SU-DHL-6 (cell line): ENCODE measurements at regions not wholly inside any gene's neighbourhood (a gene's known extent, or its start where the extent isn't known, plus 50 kb on each side); places are given as distances from the start of the nearest gene placed in this dataset.

Experiments used
- H2AFZ ChIP-seq: fragments of 200-600 bp; sonication (generic); 2 replicates; pipeline ENCODE4 v1.6.1; 2014; ENCODE audit warnings: low read depth, mild to moderate bottlenecking, moderate library complexity, mixed read lengths, antibody characterized with exemption, low read length; ENCODE audit not compliant: severe bottlenecking
- H3F3A ChIP-seq: fragments of 200-600 bp; shearing (Covaris generic); 2 replicates; pipeline ENCODE4 v1.6.0; 2016; ENCODE audit warnings: antibody characterized with exemption, mild to moderate bottlenecking; ENCODE audit not compliant: insufficient read depth
- H3K27ac ChIP-seq: fragments of 200-600 bp; sonication (generic); 2 replicates; pipeline ENCODE4 v1.5.1; 2016; ENCODE audit warnings: low read depth, mild to moderate bottlenecking, low read length, moderate library complexity, mixed read lengths
- H3K27me3 ChIP-seq: fragments of 200-600 bp; sonication (generic), shearing (Covaris generic); 2 replicates; pipeline ENCODE4 v1.6.0; 2014; ENCODE audit warnings: mild to moderate bottlenecking, low read length
- H3K36me3 ChIP-seq: fragments of 200-600 bp; sonication (generic); 2 replicates; pipeline ENCODE4 v1.6.1; 2014; ENCODE audit warnings: mild to moderate bottlenecking, low read length, mixed read lengths
- H3K4me2 ChIP-seq: fragments of 300-600, 200-600 bp; shearing (Covaris generic), sonication (generic); 2 replicates; pipeline ENCODE4 v1.6.0; 2014; ENCODE audit warnings: low read length, low read depth, mild to moderate bottlenecking; ENCODE audit not compliant: poor library complexity, severe bottlenecking
- H3K4me3 ChIP-seq: fragments of 200-600 bp; sonication (generic); 2 replicates; pipeline ENCODE4 v1.5.1; 2014; ENCODE audit warnings: antibody characterized with exemption, low read length, mild to moderate bottlenecking, mixed read lengths; ENCODE audit not compliant: insufficient read depth, poor library complexity, severe bottlenecking
- H3K79me2 ChIP-seq: fragments of 200-600 bp; sonication (generic); 2 replicates; pipeline ENCODE4 v1.6.1; 2014; ENCODE audit warnings: mild to moderate bottlenecking, low read length, moderate library complexity; ENCODE audit not compliant: insufficient read depth
- H3K9ac ChIP-seq: fragments of 200-600 bp; sonication (generic); 2 replicates; pipeline ENCODE4 v1.7.0; 2014; ENCODE audit warnings: mild to moderate bottlenecking, low read length
- H3K9me2 ChIP-seq: fragments of 200-600 bp; sonication (generic); replicated peaks from 2 replicates; pipeline ENCODE4 v1.6.1; 2014; ENCODE audit warnings: low read length; ENCODE audit not compliant: insufficient read depth
- H3K9me3 ChIP-seq: fragments of 200-600 bp; sonication (generic); 2 replicates; pipeline ENCODE4 v1.6.1; 2014; ENCODE audit warnings: low read length, mixed read lengths; ENCODE audit not compliant: insufficient read depth
- H4K20me1 ChIP-seq: fragments of 200-600 bp; sonication (generic); 2 replicates; pipeline ENCODE4 v1.6.1; 2014; ENCODE audit warnings: low read depth, mild to moderate bottlenecking, antibody characterized with exemption, low read length, moderate library complexity, mixed read lengths
- CTCF ChIP-seq: fragments of 200-600 bp; sonication (generic); IDR thresholded peaks from one replicate; pipeline ENCODE4 v1.5.1; 2017; ENCODE audit warnings: antibody characterized with exemption, mild to moderate bottlenecking, low read length, moderate library complexity; ENCODE audit not compliant: insufficient read depth, poor library complexity, severe bottlenecking
- EZH2phosphoT487 ChIP-seq: fragments of 200-600 bp; sonication (generic), shearing (Covaris generic); conservative IDR thresholded peaks from 2 replicates; pipeline ENCODE4 v1.6.1; 2018; ENCODE audit warnings: mild to moderate bottlenecking, antibody characterized with exemption, low read length, moderate library complexity, mixed read lengths

- Histone ChIP-seq H3F3A (peaks cover 3% of the 10 kb centered on the region; the same call in 1 of the 2 replicates), H3K79me2 (no peaks in the 10 kb centered on the region), H4K20me1 (no peaks in the 10 kb centered on the region), H3K9ac (no peak overlapping the region), H3K9me2 (no peaks in the 10 kb centered on the region), H2AFZ (no peak overlapping the region), H3K9me3 (no peaks in the 10 kb centered on the region), H3K36me3 (no peaks in the 10 kb centered on the region), H3K27me3 (no peaks in the 10 kb centered on the region), H3K27ac (no peak overlapping the region), H3K4me2 (no peak overlapping the region), H3K4me3 (no peak overlapping the region)
- no peak for TF ChIP-seq CTCF
- no peak for TF ChIP-seq EZH2phosphoT487
These were observed 180.7 kb downstream of the TLE3 start for GRCh38 chr15:69917056-69917455.

GRCh38 chr15:69919816-69920215 is 177.9 kb downstream of the TLE3 start:
- no peaks in the 10 kb centered on the region for H3K9me2 ChIP-seq
- no peaks in the 10 kb centered on the region for H4K20me1 ChIP-seq
- H2AFZ ChIP-seq: no peak overlapping the region
- no peaks in the 10 kb centered on the region for H3K36me3 ChIP-seq
- H3K4me3 ChIP-seq: no peak overlapping the region
- no peaks in the 10 kb centered on the region for H3K9me3 ChIP-seq
- peak overlapping the region; percentile 62 for H3K27ac ChIP-seq
- H3K4me2 ChIP-seq: peak overlapping the region; percentile 9
- no peaks in the 10 kb centered on the region for H3K79me2 ChIP-seq
- TF ChIP-seq EZH2phosphoT487 (no peak), CTCF (no peak)
- H3F3A ChIP-seq: peaks cover 5% of the 10 kb centered on the region; the same call in 1 of the 2 replicates
- H3K9ac ChIP-seq: no peak overlapping the region
- H3K27me3 ChIP-seq: no peaks in the 10 kb centered on the region

GRCh38 chr15:69920221-69920620 is 177.5 kb downstream of the TLE3 start:
- H3K4me3 ChIP-seq: no peak overlapping the region
- no peaks in the 10 kb centered on the region for H3K9me2 ChIP-seq
- no peak for TF ChIP-seq CTCF
- no peak for TF ChIP-seq EZH2phosphoT487
- no peaks in the 10 kb centered on the region for H4K20me1 ChIP-seq
- no peaks in the 10 kb centered on the region for H3K79me2 ChIP-seq
- H3K27ac ChIP-seq: peak overlapping the region; percentile 62
- H3K27me3 ChIP-seq: no peaks in the 10 kb centered on the region
- no peak overlapping the region for H3K9ac ChIP-seq
- peak overlapping the region; percentile 9 for H3K4me2 ChIP-seq
- no peaks in the 10 kb centered on the region for H3K36me3 ChIP-seq
- H2AFZ ChIP-seq: no peak overlapping the region
- no peaks in the 10 kb centered on the region; the same call in 1 of the 2 replicates for H3K9me3 ChIP-seq
- H3F3A ChIP-seq: peaks cover 5% of the 10 kb centered on the region; the same call in 1 of the 2 replicates
